Keratinocyte (primary cell): ENCODE measurements at regions not wholly inside any gene's neighbourhood (a gene's known extent, or its start where the extent isn't known, plus 50 kb on each side); places are given as distances from the start of the nearest gene placed in this dataset.

Source experiments
- DNase-seq: peaks from one replicate; pipeline ENCODE4 v3.0.0-alpha.2; 2011; ENCODE audit warnings: low read depth, missing footprints, low spot score
- FAIRE-seq: peaks from 2 replicates; lab custom pipeline; 2011; peaks lifted over from hg19 to GRCh38; lab: Jason Lieb, UNC
- H2AFZ ChIP-seq: 2 replicates; pipeline ENCODE4 v1.6.0; 2012; ENCODE audit warnings: low read length, control low read depth, inconsistent platforms; ENCODE audit not compliant: control insufficient read depth
- H3K27ac ChIP-seq: 2 replicates; pipeline ENCODE4 v1.5.1; 2011; ENCODE audit warnings: low read length; ENCODE audit not compliant: control insufficient read depth, insufficient read depth
- H3K27me3 ChIP-seq: 3 replicates; pipeline ENCODE4 v1.6.0; 2011; ENCODE audit warnings: low read length; ENCODE audit not compliant: control insufficient read depth, insufficient read depth; ENCODE audit errors: extremely low read depth
- H3K36me3 ChIP-seq, 2 experiments: 2 replicates in 1 of 2; 3 replicates in 1 of 2; pipeline ENCODE4 v1.5.1; 2011; ENCODE audit warnings: low read length in 2 of 2, mild to moderate bottlenecking in 1 of 2; ENCODE audit not compliant: control insufficient read depth in 2 of 2, insufficient read depth in 2 of 2; ENCODE audit errors: extremely low read depth in 1 of 2
- H3K4me1 ChIP-seq: 3 replicates; pipeline ENCODE4 v1.5.1; 2011; ENCODE audit warnings: low read length; ENCODE audit not compliant: control insufficient read depth, insufficient read depth; ENCODE audit errors: extremely low read depth
- H3K4me2 ChIP-seq: 3 replicates; pipeline ENCODE4 v1.6.0; 2011; ENCODE audit warnings: low read depth, low read length; ENCODE audit not compliant: control insufficient read depth, insufficient read depth; ENCODE audit errors: extremely low read depth
- H3K4me3 ChIP-seq, 3 experiments: fragments of 200-600 bp in 1 of 3; sonication (generic) in 1 of 3; 2 replicates in 2 of 3; 3 replicates in 1 of 3; pipeline ENCODE4 v1.5.1; 2011 to 2016; ENCODE audit warnings: low read length in 3 of 3, mild to moderate bottlenecking in 3 of 3, control low read depth in 2 of 3, inconsistent platforms in 1 of 3, low read depth in 1 of 3, mixed read lengths in 1 of 3, mixed run types in 1 of 3, moderate library complexity in 1 of 3; ENCODE audit not compliant: control insufficient read depth in 2 of 3, insufficient read depth in 2 of 3; ENCODE audit errors: extremely low read depth in 1 of 3
- H3K79me2 ChIP-seq: 2 replicates; pipeline ENCODE4 v1.6.0; 2012; ENCODE audit warnings: low read length; ENCODE audit not compliant: control insufficient read depth, insufficient read depth
- H3K9ac ChIP-seq: 3 replicates; pipeline ENCODE4 v1.6.0; 2011; ENCODE audit warnings: low read length; ENCODE audit not compliant: control insufficient read depth, insufficient read depth; ENCODE audit errors: extremely low read depth
- H3K9me1 ChIP-seq: 3 replicates; pipeline ENCODE4 v1.6.0; 2011; ENCODE audit warnings: low read length; ENCODE audit not compliant: control insufficient read depth, insufficient read depth; ENCODE audit errors: extremely low read depth
- H3K9me3 ChIP-seq: 2 replicates; pipeline ENCODE4 v1.5.1; 2012; ENCODE audit warnings: low read depth, low read length; ENCODE audit not compliant: control insufficient read depth
- H4K20me1 ChIP-seq: 3 replicates; pipeline ENCODE4 v1.6.0; 2011; ENCODE audit warnings: low read length; ENCODE audit not compliant: control insufficient read depth, insufficient read depth; ENCODE audit errors: extremely low read depth
- CTCF ChIP-seq, 3 experiments: IDR thresholded peaks in 1 of 3; conservative IDR thresholded peaks in 1 of 3; optimal IDR thresholded peaks in 1 of 3; 2 replicates in 2 of 3; 3 replicates in 1 of 3; pipeline versions ENCODE3 to v1.5.1; 2011; ENCODE audit warnings: low read length in 3 of 3, mild to moderate bottlenecking in 3 of 3, moderate library complexity in 2 of 3, control low read depth in 1 of 3, inconsistent platforms in 1 of 3; ENCODE audit not compliant: insufficient read depth in 2 of 3; ENCODE audit errors: extremely low read depth in 1 of 3
- EZH2 ChIP-seq: IDR thresholded peaks from one replicate; pipeline ENCODE4 v1.6.1; 2012; ENCODE audit warnings: inconsistent platforms, mild to moderate bottlenecking, low read length, moderate library complexity
- dilution Hi-C: fragments of 300-500 bp; cut with MboI; formaldehyde crosslinking; loops from one replicate; pipeline ENCODE4 v1.7.0; 2020; ENCODE audit warnings: low sequenced_read_pairs; ENCODE audit not compliant: extremely low pct_ligation_motif_present

- Histone ChIP-seq H3K27ac (no peak overlapping the region), H4K20me1 (no peaks in the 10 kb centered on the region), H3K36me3 (no peaks in the 10 kb centered on the region), H2AFZ (peak overlapping the region; percentile 32), H3K9ac (no peak overlapping the region), H3K9me3 (no peaks in the 10 kb centered on the region), H3K4me2 (no peak overlapping the region), H3K4me3 (no peak overlapping the region), H3K27me3 (no peaks in the 10 kb centered on the region), H3K79me2 (no peaks in the 10 kb centered on the region), H3K9me1 (no peaks in the 10 kb centered on the region), H3K4me1 (no peaks in the 10 kb centered on the region)
- FAIRE-seq (no peak), DNase-seq (no peak)
- dilution Hi-C loops = no loop called here
- no peak for TF ChIP-seq EZH2
- no peak for TF ChIP-seq CTCF (optimal IDR thresholded peaks at IDR 0.05 in 1 of 3, IDR thresholded peaks at IDR 0.05 in 1 of 3, conservative IDR thresholded peaks at IDR 0.05 in 1 of 3; ENCODE audit: extremely low read depth in 1 of 3, insufficient read depth in 2 of 3, low read length in 3 of 3)
These were observed 264.0 kb downstream of the MREG start for GRCh38 chr2:215749092-215749957.

- Histone ChIP-seq H2AFZ (no peak overlapping the region), H3K4me1 (no peaks in the 10 kb centered on the region)
- dilution Hi-C loops = no loop called here
These were observed 264.9 kb downstream of the MREG start for GRCh38 chr2:215748446-215748845.

More at GRCh38 chr2:215748446-215748845, 264.9 kb downstream of the MREG start:
- Histone ChIP-seq H3K9me1 (no peaks in the 10 kb centered on the region), H3K27me3 (no peaks in the 10 kb centered on the region), H3K79me2 (no peaks in the 10 kb centered on the region), H3K36me3 (no peaks in the 10 kb centered on the region), H4K20me1 (no peaks in the 10 kb centered on the region), H3K9me3 (no peaks in the 10 kb centered on the region), H3K27ac (no peak overlapping the region), H3K4me3 (no peak overlapping the region), H3K9ac (no peak overlapping the region), H3K4me2 (no peak overlapping the region)
- TF ChIP-seq CTCF (optimal IDR thresholded peaks at IDR 0.05 in 1 of 3, IDR thresholded peaks at IDR 0.05 in 1 of 3, conservative IDR thresholded peaks at IDR 0.05 in 1 of 3; ENCODE audit: extremely low read depth in 1 of 3, insufficient read depth in 2 of 3, low read length in 3 of 3) (no peak), EZH2 (no peak)
- DNase-seq = no peak
- no peak for FAIRE-seq
